ENCODE measurements at regions not wholly inside any gene's neighbourhood (a gene's known extent, or its start where the extent isn't known, plus 50 kb on each side); places are given as distances from the start of the nearest gene placed in this dataset.

- Histone ChIP-seq H3K4me3 (no peak overlapping the region), H3K4me1 (no peaks in the 10 kb centered on the region), H3K9me3 (no peaks in the 10 kb centered on the region), H3K27ac (no peak overlapping the region), H3K36me3 (no peaks in the 10 kb centered on the region), H3K27me3 (no peaks in the 10 kb centered on the region)
- in situ Hi-C loops (cut with MboI; ENCODE audit: low sequenced_read_pairs in 4 of 4) (loop anchor here in 3 of 4 donors (5.0 to 10.0 kb wide), 4 partner anchors 207 to 339 kb away; no protein-coding TSS in a partner anchor), intact Hi-C loops (cut with DNase I; ENCODE audit: low total_unique reads) (loop anchor here (1.0 to 5.0 kb wide), 2 partner anchors 209 to 338 kb away; no protein-coding TSS in a partner anchor)
- TF ChIP-seq POLR2A (IDR thresholded peaks at IDR 0.05), result no peak
- peak; percentile 9 to 54 (median 38) for TF ChIP-seq CTCF (IDR thresholded peaks at IDR 0.05 in 4 of 5, conservative IDR thresholded peaks at IDR 0.05 in 1 of 5)
- ATAC-seq (peak in 1 of 2 donors; percentile 58), DNase-seq (peak; percentile 9 to 24)
Measured at GRCh38 chr1:224851210-224851847, 78.1 kb upstream of the DNAH14 start.

GRCh38 chr1:224851848-224852261 lies 77.6 kb upstream of the DNAH14 start:
- no peaks in the 10 kb centered on the region for H3K36me3 ChIP-seq
- no peak overlapping the region for H3K27ac ChIP-seq
- DNase-seq (no peak), ATAC-seq (peak in 1 of 2 donors; percentile 8)
- in situ Hi-C loops (cut with MboI; ENCODE audit: low sequenced_read_pairs in 4 of 4), result loop anchor here in 3 of 4 donors (5.0 to 10.0 kb wide), 4 partner anchors 207 to 340 kb away; no protein-coding TSS in a partner anchor
- H3K4me3 ChIP-seq, result no peak overlapping the region
- no peaks in the 10 kb centered on the region for H3K4me1 ChIP-seq
- H3K9me3 ChIP-seq, result no peaks in the 10 kb centered on the region
- intact Hi-C loops (cut with DNase I; ENCODE audit: low total_unique reads), result loop anchor here (1.0 to 5.0 kb wide), 2 partner anchors 210 to 339 kb away; no protein-coding TSS in a partner anchor
- H3K27me3 ChIP-seq, result no peaks in the 10 kb centered on the region
- TF ChIP-seq CTCF (IDR thresholded peaks at IDR 0.05 in 4 of 5, conservative IDR thresholded peaks at IDR 0.05 in 1 of 5) (no peak), POLR2A (IDR thresholded peaks at IDR 0.05) (no peak)

- H3K27ac ChIP-seq, result no peak overlapping the region
- no peaks in the 10 kb centered on the region for H3K36me3 ChIP-seq
- no peaks in the 10 kb centered on the region for H3K4me1 ChIP-seq
- TF ChIP-seq POLR2A (IDR thresholded peaks at IDR 0.05), result no peak
- peak; percentile 61 to 78 (median 69) for TF ChIP-seq CTCF (IDR thresholded peaks at IDR 0.05 in 4 of 5, conservative IDR thresholded peaks at IDR 0.05 in 1 of 5)
- in situ Hi-C loops (cut with MboI; ENCODE audit: low sequenced_read_pairs in 4 of 4), result loop anchor here in 3 of 4 donors (5.0 to 10.0 kb wide), 4 partner anchors 208 to 341 kb away; no protein-coding TSS in a partner anchor
- H3K9me3 ChIP-seq, result no peaks in the 10 kb centered on the region
- H3K4me3 ChIP-seq, result no peak overlapping the region
- DNase-seq (no peak), ATAC-seq (peak; percentile 63 to 65)
- intact Hi-C loops (cut with DNase I; ENCODE audit: low total_unique reads), result loop anchor here (5.0 kb wide), 1 partner anchor 211 kb away; no protein-coding TSS in a partner anchor
- H3K27me3 ChIP-seq, result no peaks in the 10 kb centered on the region
Measured at GRCh38 chr1:224852901-224853568, 76.4 kb upstream of the DNAH14 start.

- in situ Hi-C loops (cut with MboI; ENCODE audit: low sequenced_read_pairs in 4 of 4), result loop anchor here in 3 of 4 donors (5.0 to 10.0 kb wide), 3 partner anchors 212 to 345 kb away; no protein-coding TSS in a partner anchor
- no peak for DNase-seq
- H3K27ac ChIP-seq, result no peak overlapping the region
- no peak for ATAC-seq
- H3K4me1 ChIP-seq, result no peaks in the 10 kb centered on the region
- H3K9me3 ChIP-seq, result no peaks in the 10 kb centered on the region
- no peaks in the 10 kb centered on the region for H3K36me3 ChIP-seq
- intact Hi-C loops (cut with DNase I; ENCODE audit: low total_unique reads), result no loop called here
- H3K4me3 ChIP-seq, result no peak overlapping the region
- TF ChIP-seq POLR2A (IDR thresholded peaks at IDR 0.05) (no peak), CTCF (IDR thresholded peaks at IDR 0.05 in 4 of 5, conservative IDR thresholded peaks at IDR 0.05 in 1 of 5) (no peak)
- no peaks in the 10 kb centered on the region for H3K27me3 ChIP-seq
Measured at GRCh38 chr1:224856973-224857372, 72.5 kb upstream of the DNAH14 start.

All from gastrocnemius medialis (tissue), 4 donors.